ENCODE measurements at regions not wholly inside any gene's neighbourhood (a gene's known extent, or its start where the extent isn't known, plus 50 kb on each side); places are given as distances from the start of the nearest gene placed in this dataset.

DNA sequence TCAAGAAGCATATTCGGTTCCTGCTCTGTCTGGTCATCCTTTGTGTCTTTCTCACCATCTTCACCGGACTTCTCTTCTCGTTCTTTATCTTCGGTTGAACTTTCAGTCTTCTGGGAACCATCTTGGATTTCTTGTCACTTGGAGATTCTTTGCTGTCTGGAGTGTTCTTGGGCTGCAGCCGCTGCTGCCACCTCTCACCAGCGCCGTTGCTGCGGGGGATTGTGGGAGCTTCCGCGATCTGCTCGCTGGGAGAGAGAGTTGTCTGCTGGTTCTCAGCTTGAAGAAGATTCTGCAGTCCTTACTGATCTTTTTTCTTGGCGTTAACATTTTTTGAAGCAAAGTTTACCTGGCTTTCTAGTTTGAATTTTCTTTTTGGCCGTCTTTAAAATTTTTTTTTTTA, 1165.2 kb upstream of the PRMT6 start:
- DNase-seq (ENCODE audit: low read depth, low spot score) (no peak), ATAC-seq (no peak), FAIRE-seq (no peak)
- ChIA-PET POLR2A (no interaction called here), RAD21 (ENCODE audit: unreplicated experiment) (no interaction called here), SMC1A (ENCODE audit: uncharacterized antibody, unreplicated experiment) (no interaction called here), CTCF (no interaction called here)
- TF ChIP-seq POLR2A (IDR thresholded peaks at IDR 0.05; ENCODE audit: low read depth, low read length) (no peak), PAX5 (IDR thresholded peaks at IDR 0.05; ENCODE audit: borderline replicate concordance, low read depth, low read length) (no peak), RBBP5 (conservative IDR thresholded peaks at IDR 0.05) (no peak), BACH1 (IDR thresholded peaks at IDR 0.05; ENCODE audit: borderline replicate concordance) (no peak), MTA3 (IDR thresholded peaks at IDR 0.05; ENCODE audit: borderline replicate concordance, low read length) (no peak), PML (IDR thresholded peaks at IDR 0.05; ENCODE audit: low read length) (no peak), SUZ12 (IDR thresholded peaks at IDR 0.05; ENCODE audit: unreplicated experiment) (no peak), HDGF (IDR thresholded peaks at IDR 0.05) (no peak), NR2C2 (IDR thresholded peaks at IDR 0.05; ENCODE audit: borderline replicate concordance, control insufficient read depth, insufficient read length, low read depth) (no peak), ZNF274 (IDR thresholded peaks at IDR 0.05; ENCODE audit: insufficient read depth, insufficient read length) (no peak)
- Histone ChIP-seq H3K9ac (ENCODE audit: control insufficient read depth, insufficient read depth, low read length) (no peak overlapping the region), H3K36me3 (ENCODE audit: control insufficient read depth in 2 of 2, insufficient read depth in 2 of 2, low read length in 1 of 2) (no peaks in the 10 kb centered on the region), H3K4me3 (no peak overlapping the region), H3K27me3 (replicated peaks in 1 of 2; ENCODE audit: control insufficient read depth in 2 of 2, insufficient read depth in 2 of 2, low read length in 1 of 2) (no peaks in the 10 kb centered on the region), H3K27ac (ENCODE audit: control insufficient read depth, insufficient read depth) (no peak overlapping the region), H4K20me1 (ENCODE audit: control insufficient read depth, insufficient read depth) (no peaks in the 10 kb centered on the region), H3K4me1 (ENCODE audit: control insufficient read depth, insufficient read depth, low read length) (no peaks in the 10 kb centered on the region), H3K9me3 (replicated peaks; ENCODE audit: control insufficient read depth, insufficient read depth, low read length) (no peaks in the 10 kb centered on the region), H2AFZ (ENCODE audit: control insufficient read depth, low read depth, low read length) (no peak overlapping the region), H3K79me2 (ENCODE audit: control insufficient read depth, insufficient read depth, low read length) (no peaks in the 10 kb centered on the region), H3K4me2 (ENCODE audit: control insufficient read depth, insufficient read depth) (no peak overlapping the region)
- 53% methylated on average over 13 of the region's 13 CpGs for WGBS (ENCODE audit: insufficient coverage, insufficient replicate concordance, low lambda C conversion rate, missing lambda C conversion rate)
- BruUV-seq (replicated peaks), result no TSS peak
- in situ Hi-C loops (cut with MboI) (no loop called here), intact Hi-C loops (cut with micrococcal nuclease; ENCODE audit: unreplicated experiment) (no loop called here)

DNA sequence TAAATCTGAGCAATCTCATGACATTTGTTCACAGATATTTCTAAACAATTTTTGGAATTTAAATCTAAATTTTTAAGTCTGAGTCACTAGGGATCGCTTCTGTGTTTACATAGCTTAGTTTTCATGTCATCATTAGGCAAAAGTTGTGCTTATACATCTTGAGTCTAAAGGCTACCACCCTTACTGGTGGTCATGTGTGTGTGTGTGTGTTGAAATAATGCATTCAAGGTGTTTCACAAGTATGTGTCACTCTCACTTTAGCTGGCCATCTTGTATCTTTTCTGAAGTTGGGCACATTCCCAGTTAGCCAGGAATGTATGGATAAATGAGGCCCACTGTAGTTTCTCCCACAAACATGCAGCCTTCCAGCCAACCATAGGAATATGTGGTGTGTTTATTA, 1162.5 kb upstream of the PRMT6 start:
- no peak overlapping the region for H3K9ac ChIP-seq (ENCODE audit: control insufficient read depth, insufficient read depth, low read length)
- 0% methylated on average over 1 of the region's 1 CpG for WGBS (ENCODE audit: insufficient coverage, insufficient replicate concordance, low lambda C conversion rate, missing lambda C conversion rate)
- no peaks in the 10 kb centered on the region for H3K36me3 ChIP-seq (ENCODE audit: control insufficient read depth in 2 of 2, insufficient read depth in 2 of 2, low read length in 1 of 2)
- H3K27ac ChIP-seq (ENCODE audit: control insufficient read depth, insufficient read depth), result no peak overlapping the region
- no peaks in the 10 kb centered on the region for H3K4me1 ChIP-seq (ENCODE audit: control insufficient read depth, insufficient read depth, low read length)
- no peaks in the 10 kb centered on the region for H3K9me3 ChIP-seq (replicated peaks; ENCODE audit: control insufficient read depth, insufficient read depth, low read length)
- SMC1A ChIA-PET (ENCODE audit: uncharacterized antibody, unreplicated experiment), result interaction anchor here (0.6 kb wide), 1 partner anchor 59 kb away, joined by 3 read pairs; no protein-coding TSS in a partner anchor
- DNase-seq (ENCODE audit: low read depth, low spot score), result no peak
- CTCF ChIA-PET, result no interaction called here
- no peak overlapping the region for H2AFZ ChIP-seq (ENCODE audit: control insufficient read depth, low read depth, low read length)
- POLR2A ChIA-PET, result no interaction called here
- H3K4me2 ChIP-seq (ENCODE audit: control insufficient read depth, insufficient read depth), result no peak overlapping the region
- RAD21 ChIA-PET (ENCODE audit: unreplicated experiment), result no interaction called here
- in situ Hi-C loops (cut with MboI), result no loop called here
- no peak for FAIRE-seq
- no peak for TF ChIP-seq SIX5 (IDR thresholded peaks at IDR 0.05; ENCODE audit: low read depth, low read length, severe bottlenecking)
- no peak for TF ChIP-seq MTA2 (IDR thresholded peaks at IDR 0.05; ENCODE audit: low read depth)
- TF ChIP-seq IRF4 (IDR thresholded peaks at IDR 0.05; ENCODE audit: low read depth, low read length), result no peak
- TF ChIP-seq, protein P1, sequence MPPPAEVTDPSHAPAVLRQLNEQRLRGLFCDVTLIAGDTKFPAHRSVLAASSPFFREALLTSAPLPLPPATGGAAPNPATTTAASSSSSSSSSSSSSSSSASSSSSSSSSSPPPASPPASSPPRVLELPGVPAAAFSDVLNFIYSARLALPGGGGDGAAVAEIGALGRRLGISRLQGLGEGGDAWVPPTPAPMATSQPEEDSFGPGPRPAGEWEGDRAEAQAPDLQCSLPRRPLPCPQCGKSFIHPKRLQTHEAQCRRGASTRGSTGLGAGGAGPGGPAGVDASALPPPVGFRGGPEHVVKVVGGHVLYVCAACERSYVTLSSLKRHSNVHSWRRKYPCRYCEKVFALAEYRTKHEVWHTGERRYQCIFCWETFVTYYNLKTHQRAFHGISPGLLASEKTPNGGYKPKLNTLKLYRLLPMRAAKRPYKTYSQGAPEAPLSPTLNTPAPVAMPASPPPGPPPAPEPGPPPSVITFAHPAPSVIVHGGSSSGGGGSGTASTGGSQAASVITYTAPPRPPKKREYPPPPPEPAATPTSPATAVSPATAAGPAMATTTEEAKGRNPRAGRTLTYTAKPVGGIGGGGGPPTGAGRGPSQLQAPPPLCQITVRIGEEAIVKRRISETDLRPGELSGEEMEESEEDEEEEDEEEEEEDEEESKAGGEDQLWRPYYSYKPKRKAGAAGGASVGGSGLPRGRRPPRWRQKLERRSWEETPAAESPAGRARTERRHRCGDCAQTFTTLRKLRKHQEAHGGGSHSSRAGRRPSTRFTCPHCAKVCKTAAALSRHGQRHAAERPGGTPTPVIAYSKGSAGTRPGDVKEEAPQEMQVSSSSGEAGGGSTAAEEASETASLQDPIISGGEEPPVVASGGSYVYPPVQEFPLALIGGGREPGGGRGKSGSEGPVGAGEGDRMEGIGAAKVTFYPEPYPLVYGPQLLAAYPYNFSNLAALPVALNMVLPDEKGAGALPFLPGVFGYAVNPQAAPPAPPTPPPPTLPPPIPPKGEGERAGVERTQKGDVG (CRISPR knock-in tag; IDR thresholded peaks at IDR 0.05), result no peak
- TF ChIP-seq TCF7 (IDR thresholded peaks at IDR 0.05; ENCODE audit: borderline replicate concordance), result no peak
- no peak for TF ChIP-seq SP1 (IDR thresholded peaks at IDR 0.05; ENCODE audit: low read depth, low read length)
- no peak for TF ChIP-seq SPI1 (IDR thresholded peaks at IDR 0.05; ENCODE audit: borderline replicate concordance, insufficient read depth, low read depth, low read length)
- no peak for TF ChIP-seq GABPA (IDR thresholded peaks at IDR 0.05; ENCODE audit: low read depth)
- TF ChIP-seq SMAD5 (IDR thresholded peaks at IDR 0.05; ENCODE audit: low read depth), result no peak
- H3K27me3 ChIP-seq (replicated peaks in 1 of 2; ENCODE audit: control insufficient read depth in 2 of 2, insufficient read depth in 2 of 2, low read length in 1 of 2), result no peaks in the 10 kb centered on the region
- no peak for ATAC-seq
- H3K79me2 ChIP-seq (ENCODE audit: control insufficient read depth, insufficient read depth, low read length), result no peaks in the 10 kb centered on the region
- intact Hi-C loops (cut with micrococcal nuclease; ENCODE audit: unreplicated experiment), result no loop called here
- BruUV-seq (replicated peaks), result no TSS peak
- no peak overlapping the region for H3K4me3 ChIP-seq
- H4K20me1 ChIP-seq (ENCODE audit: control insufficient read depth, insufficient read depth), result no peaks in the 10 kb centered on the region

All from GM12878 (cell line).